ENCODE measurements at regions not wholly inside any gene's neighbourhood (a gene's known extent, or its start where the extent isn't known, plus 50 kb on each side); places are given as distances from the start of the nearest gene placed in this dataset.

GRCh38 chr1:227370533-227371254 lies 52.4 kb upstream of the CDC42BPA start (continued):
- TF ChIP-seq ZNF407 (IDR thresholded peaks at IDR 0.05; ENCODE audit: low read depth) (no peak), ZNF592 (IDR thresholded peaks at IDR 0.05) (no peak), ZNF408 (CRISPR knock-in tag; IDR thresholded peaks at IDR 0.05; ENCODE audit: low read depth) (no peak)
